Trophoblast cell (in vitro differentiated cells and primary cell): ENCODE measurements at regions not wholly inside any gene's neighbourhood (a gene's known extent, or its start where the extent isn't known, plus 50 kb on each side); places are given as distances from the start of the nearest gene placed in this dataset.

ENCODE experiments used
- DNase-seq, 2 donors: peaks; one replicate each; pipeline ENCODE4 v3.0.0-alpha.2; 2016
- H2AFZ ChIP-seq: 2 replicates; pipeline ENCODE4 v1.6.1; 2013; ENCODE audit warnings: low read length, moderate library complexity, mild to moderate bottlenecking; ENCODE audit not compliant: insufficient read depth, poor library complexity
- H2AK5ac ChIP-seq: 2 replicates; pipeline ENCODE4 v1.6.1; 2013; ENCODE audit warnings: mild to moderate bottlenecking, low read length
- H2BK120ac ChIP-seq: 2 replicates; pipeline ENCODE4 v1.6.1; 2013; ENCODE audit warnings: low read length, mild to moderate bottlenecking, moderate library complexity; ENCODE audit not compliant: insufficient read depth, poor library complexity
- H2BK12ac ChIP-seq: 2 replicates; pipeline ENCODE4 v1.6.1; 2013; ENCODE audit warnings: mild to moderate bottlenecking, low read length, moderate library complexity
- H2BK5ac ChIP-seq: 2 replicates; pipeline ENCODE4 v1.6.1; 2013; ENCODE audit warnings: low read length, low read depth, moderate library complexity, mild to moderate bottlenecking; ENCODE audit not compliant: poor library complexity
- H3K14ac ChIP-seq: 2 replicates; pipeline ENCODE4 v1.6.1; 2013; ENCODE audit warnings: mild to moderate bottlenecking, low read length
- H3K18ac ChIP-seq: 2 replicates; pipeline ENCODE4 v1.6.1; 2013; ENCODE audit warnings: mild to moderate bottlenecking, low read length
- H3K23ac ChIP-seq: 2 replicates; pipeline ENCODE4 v1.6.1; 2013; ENCODE audit warnings: low read length
- H3K27ac ChIP-seq: 2 replicates; pipeline ENCODE4 v1.5.1; 2013; ENCODE audit warnings: low read depth, mild to moderate bottlenecking, inconsistent platforms, low read length, moderate library complexity
- H3K27me3 ChIP-seq: 2 replicates; pipeline ENCODE4 v1.6.1; 2013; ENCODE audit warnings: inconsistent platforms, mild to moderate bottlenecking, low read length, moderate library complexity; ENCODE audit not compliant: insufficient read depth
- H3K36me3 ChIP-seq, 2 experiments: 1 replicate in 1 of 2; 2 replicates in 1 of 2; pipeline ENCODE4 v1.6.1; 2013; ENCODE audit warnings: low read length in 2 of 2, mild to moderate bottlenecking in 2 of 2, moderate library complexity in 1 of 2; ENCODE audit not compliant: insufficient read depth in 2 of 2, control insufficient read depth in 1 of 2
- H3K4ac ChIP-seq: 2 replicates; pipeline ENCODE4 v1.6.1; 2013; ENCODE audit warnings: low read depth, mild to moderate bottlenecking, low read length, moderate library complexity
- H3K4me1 ChIP-seq, 2 experiments: 1 replicate in 1 of 2; 2 replicates in 1 of 2; pipeline ENCODE4 v1.6.1; 2013; ENCODE audit warnings: low read length in 2 of 2, mild to moderate bottlenecking in 2 of 2, moderate library complexity in 1 of 2; ENCODE audit not compliant: insufficient read depth in 2 of 2, control insufficient read depth in 1 of 2
- H3K4me2 ChIP-seq: 2 replicates; pipeline ENCODE4 v1.6.1; 2013; ENCODE audit warnings: inconsistent platforms, mild to moderate bottlenecking, low read length, moderate library complexity
- H3K4me3 ChIP-seq: 2 replicates; pipeline ENCODE4 v1.5.1; 2013; ENCODE audit warnings: mild to moderate bottlenecking, low read depth, low read length, inconsistent platforms
- H3K79me1 ChIP-seq: one replicate; pipeline ENCODE4 v1.6.1; 2013; ENCODE audit warnings: low read length
- H3K79me2 ChIP-seq: 2 replicates; pipeline ENCODE4 v1.6.1; 2013; ENCODE audit warnings: low read length, mild to moderate bottlenecking; ENCODE audit not compliant: control insufficient read depth, insufficient read depth, poor library complexity
- H3K9ac ChIP-seq: 2 replicates; pipeline ENCODE4 v1.6.1; 2013; ENCODE audit warnings: mild to moderate bottlenecking, low read length
- H3K9me3 ChIP-seq: 2 replicates; pipeline ENCODE4 v1.6.1; 2013; ENCODE audit warnings: low read depth, mild to moderate bottlenecking, control low read depth, inconsistent platforms, low read length; ENCODE audit not compliant: insufficient read depth
- H4K12ac ChIP-seq: 2 replicates; pipeline ENCODE4 v1.6.1; 2013; ENCODE audit warnings: low read depth, mild to moderate bottlenecking, low read length, moderate library complexity
- H4K8ac ChIP-seq: 2 replicates; pipeline ENCODE4 v1.6.1; 2013; ENCODE audit warnings: low read depth, mild to moderate bottlenecking, low read length, moderate library complexity
- H4K91ac ChIP-seq: one replicate; pipeline ENCODE4 v1.6.1; 2013; ENCODE audit warnings: low read depth, mild to moderate bottlenecking, low read length, moderate library complexity
- WGBS: extraction: QIAGEN DNeasy Blood & Tissue Kit; methylation state at CpG from one replicate; pipeline ENCODE4 v1.1.7; 2013; ENCODE audit warnings: missing lambda C conversion rate; ENCODE audit not compliant: insufficient read length, insufficient coverage; ENCODE audit errors: extremely low coverage; 5-methylcytosine and 5-hydroxymethylcytosine counted together

- no peak overlapping the region for H2BK120ac ChIP-seq
- no peak overlapping the region for H2AK5ac ChIP-seq
- no peak overlapping the region for H3K23ac ChIP-seq
- no peak overlapping the region for H2BK5ac ChIP-seq
- no peak overlapping the region for H4K12ac ChIP-seq
- H3K9me3 ChIP-seq: peaks cover 4% of the 10 kb centered on the region
- no peak overlapping the region for H2AFZ ChIP-seq
- no peak overlapping the region for H4K91ac ChIP-seq
- H3K27me3 ChIP-seq: no peaks in the 10 kb centered on the region
- H3K18ac ChIP-seq: no peak overlapping the region
- H3K36me3 ChIP-seq: no peaks in the 10 kb centered on the region
- no peak overlapping the region for H3K4ac ChIP-seq
- no peak overlapping the region for H3K9ac ChIP-seq
- no peak overlapping the region for H3K4me2 ChIP-seq
- DNase-seq: no peak
- no peak overlapping the region for H3K4me3 ChIP-seq
- H2BK12ac ChIP-seq: no peak overlapping the region
- no peaks in the 10 kb centered on the region for H3K79me1 ChIP-seq
- no CpG with 5 or more reads among the region's 6 CpGs for WGBS
- H3K4me1 ChIP-seq: no peaks in the 10 kb centered on the region
- no peak overlapping the region for H4K8ac ChIP-seq
- H3K27ac ChIP-seq: no peak overlapping the region
- H3K79me2 ChIP-seq: no peaks in the 10 kb centered on the region
- H3K14ac ChIP-seq: no peak overlapping the region
Measured at GRCh38 chr10:78140066-78140630, 106.5 kb downstream of the RPS24 start.

- Histone ChIP-seq H3K4me2 (no peak overlapping the region), H3K18ac (no peak overlapping the region), H3K23ac (no peak overlapping the region), H2BK120ac (no peak overlapping the region), H3K9me3 (peaks cover 6% of the 10 kb centered on the region), H2AK5ac (no peak overlapping the region), H3K4me3 (no peak overlapping the region), H4K91ac (no peak overlapping the region), H3K4ac (no peak overlapping the region), H3K36me3 (no peaks in the 10 kb centered on the region), H3K27me3 (no peaks in the 10 kb centered on the region), H2BK12ac (no peak overlapping the region), H3K79me1 (no peaks in the 10 kb centered on the region), H3K14ac (no peak overlapping the region), H2AFZ (no peak overlapping the region), H2BK5ac (no peak overlapping the region), H4K12ac (no peak overlapping the region), H3K4me1 (no peaks in the 10 kb centered on the region), H4K8ac (no peak overlapping the region), H3K9ac (no peak overlapping the region), H3K27ac (no peak overlapping the region), H3K79me2 (no peaks in the 10 kb centered on the region)
- no peak for DNase-seq
- WGBS: no CpG with 5 or more reads among the region's 3 CpGs
Measured at GRCh38 chr10:78143576-78143975, 109.9 kb downstream of the RPS24 start.

GRCh38 chr10:78146200-78146599 is 112.5 kb downstream of the RPS24 start:
- H3K14ac ChIP-seq: no peak overlapping the region
- no peak overlapping the region for H2BK12ac ChIP-seq
- DNase-seq: no peak
- no peaks in the 10 kb centered on the region for H3K79me2 ChIP-seq
- H3K4me1 ChIP-seq: peaks cover 0 to 4% of the 10 kb centered on the region in 2 experiments
- H3K9me3 ChIP-seq: peaks cover 6% of the 10 kb centered on the region
- no peak overlapping the region for H3K4me3 ChIP-seq
- no peaks in the 10 kb centered on the region for H3K27me3 ChIP-seq
- H3K27ac ChIP-seq: no peak overlapping the region
- no peak overlapping the region for H4K91ac ChIP-seq
- H2BK5ac ChIP-seq: no peak overlapping the region
- H3K23ac ChIP-seq: no peak overlapping the region
- no peak overlapping the region for H3K4ac ChIP-seq
- H3K79me1 ChIP-seq: no peaks in the 10 kb centered on the region
- no peak overlapping the region for H4K8ac ChIP-seq
- H2AK5ac ChIP-seq: no peak overlapping the region
- no peak overlapping the region for H4K12ac ChIP-seq
- no peak overlapping the region for H3K9ac ChIP-seq
- H2BK120ac ChIP-seq: no peak overlapping the region
- no CpG with 5 or more reads among the region's 2 CpGs for WGBS
- H3K4me2 ChIP-seq: no peak overlapping the region
- H2AFZ ChIP-seq: no peak overlapping the region
- H3K18ac ChIP-seq: no peak overlapping the region
- H3K36me3 ChIP-seq: no peaks in the 10 kb centered on the region

- H3K36me3 ChIP-seq: no peaks in the 10 kb centered on the region
- DNase-seq: no peak
- no peak overlapping the region for H2BK5ac ChIP-seq
Measured at GRCh38 chr10:78147202-78147601, 113.5 kb downstream of the RPS24 start.

More at GRCh38 chr10:78147202-78147601, 113.5 kb downstream of the RPS24 start:
- H3K9ac ChIP-seq: no peak overlapping the region
- no peak overlapping the region for H2BK12ac ChIP-seq
- H2AK5ac ChIP-seq: no peak overlapping the region
- peaks cover 6% of the 10 kb centered on the region for H3K9me3 ChIP-seq
- no peak overlapping the region for H3K4ac ChIP-seq
- peaks cover 0 to 4% of the 10 kb centered on the region in 2 experiments for H3K4me1 ChIP-seq
- no peak overlapping the region for H3K14ac ChIP-seq
- H2AFZ ChIP-seq: no peak overlapping the region
- no peak overlapping the region for H3K4me3 ChIP-seq
- H3K27ac ChIP-seq: no peak overlapping the region
- H2BK120ac ChIP-seq: no peak overlapping the region
- H3K4me2 ChIP-seq: no peak overlapping the region
- no peaks in the 10 kb centered on the region for H3K79me2 ChIP-seq
- no peak overlapping the region for H4K91ac ChIP-seq
- no peak overlapping the region for H4K8ac ChIP-seq
- no peaks in the 10 kb centered on the region for H3K27me3 ChIP-seq
- H3K79me1 ChIP-seq: no peaks in the 10 kb centered on the region
- no peak overlapping the region for H3K23ac ChIP-seq
- H3K18ac ChIP-seq: no peak overlapping the region
- H4K12ac ChIP-seq: no peak overlapping the region
